H9 (cell line): ENCODE measurements at regions not wholly inside any gene's neighbourhood (a gene's known extent, or its start where the extent isn't known, plus 50 kb on each side); places are given as distances from the start of the nearest gene placed in this dataset.

Experiments
- DNase-seq: peaks from one replicate; pipeline ENCODE4 v3.0.0-alpha.2; 2017
- H2AFZ ChIP-seq: one replicate; pipeline ENCODE4 v1.6.1; 2013; ENCODE audit warnings: mild to moderate bottlenecking, low read length, control low read depth, moderate library complexity
- H2AK5ac ChIP-seq: 2 replicates; pipeline ENCODE4 v1.6.1; 2013; ENCODE audit warnings: low read length, control low read depth, mixed read lengths; ENCODE audit not compliant: insufficient read length
- H2BK120ac ChIP-seq: one replicate; pipeline ENCODE4 v1.6.1; 2013; ENCODE audit warnings: low read depth, mild to moderate bottlenecking, low read length, control low read depth, inconsistent platforms; ENCODE audit not compliant: poor library complexity, severe bottlenecking
- H2BK12ac ChIP-seq: 2 replicates; pipeline ENCODE4 v1.6.1; 2013; ENCODE audit warnings: low read length, control low read depth, mixed read lengths, low read depth; ENCODE audit not compliant: insufficient read length
- H2BK15ac ChIP-seq: 2 replicates; pipeline ENCODE4 v1.6.1; 2013; ENCODE audit warnings: low read depth, low read length, control low read depth
- H2BK20ac ChIP-seq: one replicate; pipeline ENCODE4 v1.6.1; 2013; ENCODE audit warnings: low read depth, mild to moderate bottlenecking, low read length, control low read depth, inconsistent platforms; ENCODE audit not compliant: poor library complexity, severe bottlenecking
- H2BK5ac ChIP-seq: 2 replicates; pipeline ENCODE4 v1.6.1; 2013; ENCODE audit warnings: low read length, control low read depth, mixed read lengths; ENCODE audit not compliant: insufficient read length
- H3K14ac ChIP-seq: 2 replicates; pipeline ENCODE4 v1.6.1; 2013; ENCODE audit warnings: low read length, control low read depth; ENCODE audit not compliant: insufficient read depth
- H3K18ac ChIP-seq: 2 replicates; pipeline ENCODE4 v1.6.1; 2013; ENCODE audit warnings: low read depth, mild to moderate bottlenecking, mixed read lengths, low read length, control low read depth; ENCODE audit not compliant: insufficient read length
- H3K23ac ChIP-seq: 2 replicates; pipeline ENCODE4 v1.6.1; 2013; ENCODE audit warnings: low read length, control low read depth, mixed read lengths, low read depth; ENCODE audit not compliant: insufficient read length
- H3K23me2 ChIP-seq: 2 replicates; pipeline ENCODE4 v1.6.1; 2013; ENCODE audit warnings: low read depth, mild to moderate bottlenecking, mixed read lengths, low read length, control low read depth; ENCODE audit not compliant: insufficient read length, poor library complexity, severe bottlenecking
- H3K27ac ChIP-seq: 2 replicates; pipeline ENCODE4 v1.5.1; 2013; ENCODE audit warnings: low read length, control low read depth, mixed read lengths, low read depth; ENCODE audit not compliant: insufficient read length
- H3K27me3 ChIP-seq: 2 replicates; pipeline ENCODE4 v1.6.1; 2013; ENCODE audit warnings: low read length, control low read depth, inconsistent platforms; ENCODE audit not compliant: insufficient read depth
- H3K4ac ChIP-seq: 2 replicates; pipeline ENCODE4 v1.6.1; 2013; ENCODE audit warnings: low read depth, mild to moderate bottlenecking, control low read depth, inconsistent platforms, low read length, moderate library complexity
- H3K4me1 ChIP-seq: 2 replicates; pipeline ENCODE4 v1.6.1; 2013; ENCODE audit warnings: low read length, control low read depth, inconsistent platforms; ENCODE audit not compliant: insufficient read depth
- H3K4me2 ChIP-seq: 2 replicates; pipeline ENCODE4 v1.6.1; 2013; ENCODE audit warnings: low read length, control low read depth, mixed read lengths; ENCODE audit not compliant: insufficient read length, insufficient read depth
- H3K56ac ChIP-seq: 2 replicates; pipeline ENCODE4 v1.6.1; 2013; ENCODE audit warnings: low read depth, mild to moderate bottlenecking, mixed read lengths, low read length, control low read depth; ENCODE audit not compliant: insufficient read length
- H3K79me1 ChIP-seq: 2 replicates; pipeline ENCODE4 v1.6.1; 2013; ENCODE audit warnings: low read depth, mild to moderate bottlenecking, moderate library complexity, low read length, control low read depth, inconsistent platforms; ENCODE audit not compliant: insufficient read depth, poor library complexity, severe bottlenecking
- H3K79me2 ChIP-seq: 2 replicates; pipeline ENCODE4 v1.6.1; 2013; ENCODE audit warnings: low read length, control low read depth, inconsistent platforms; ENCODE audit not compliant: insufficient read depth
- H3K9ac ChIP-seq: 2 replicates; pipeline ENCODE4 v1.6.1; 2013; ENCODE audit warnings: low read length, control low read depth, mixed read lengths; ENCODE audit not compliant: insufficient read length; ENCODE audit errors: extremely low read depth
- H3K9me3 ChIP-seq: one replicate; pipeline ENCODE4 v1.6.1; 2013; ENCODE audit warnings: low read depth, low read length, inconsistent platforms; ENCODE audit not compliant: control insufficient read depth
- H3T11ph ChIP-seq: one replicate; pipeline ENCODE4 v1.6.1; 2013; ENCODE audit warnings: mild to moderate bottlenecking, low read length, control low read depth, inconsistent platforms
- H4K20me1 ChIP-seq: one replicate; pipeline ENCODE4 v1.6.1; 2013; ENCODE audit not compliant: control insufficient read depth, insufficient read length, insufficient read depth
- H4K5ac ChIP-seq: 2 replicates; pipeline ENCODE4 v1.6.1; 2013; ENCODE audit warnings: low read depth, mild to moderate bottlenecking, mixed read lengths, low read length, control low read depth; ENCODE audit not compliant: insufficient read length
- H4K8ac ChIP-seq: replicated peaks from 2 replicates; pipeline ENCODE4 v1.6.1; 2013; ENCODE audit warnings: low read length, control low read depth, mixed read lengths, low read depth; ENCODE audit not compliant: insufficient read length
- H4K91ac ChIP-seq: 2 replicates; pipeline ENCODE4 v1.6.1; 2013; ENCODE audit warnings: low read depth, mild to moderate bottlenecking, moderate library complexity, mixed read lengths, low read length, control low read depth; ENCODE audit not compliant: insufficient read length
- H3K27ac Mint-ChIP-seq, 3 experiments: 2 replicates in 2 of 3; 3 replicates in 1 of 3; pipeline ENCODE4 v1.8.0; 2020 to 2021; ENCODE audit warnings: mixed read lengths in 3 of 3, mild to moderate bottlenecking in 1 of 3, moderate library complexity in 1 of 3
- H3K27me3 Mint-ChIP-seq: 2 replicates; pipeline ENCODE4 v1.8.0; 2021; ENCODE audit warnings: low read depth, mild to moderate bottlenecking, moderate library complexity, mixed read lengths
- H3K36me3 Mint-ChIP-seq, 3 experiments: 2 replicates in 2 of 3; 3 replicates in 1 of 3; pipeline ENCODE4 v1.8.0; 2020 to 2021; ENCODE audit warnings: low read depth in 3 of 3, mixed read lengths in 3 of 3; ENCODE audit not compliant: insufficient read depth in 1 of 3
- H3K4me1 Mint-ChIP-seq, 2 experiments: 2 replicates each; pipeline ENCODE4 v1.8.0; 2020; ENCODE audit warnings: mixed read lengths in 2 of 2
- H3K4me3 Mint-ChIP-seq, 2 experiments: 2 replicates in 1 of 2; 3 replicates in 1 of 2; pipeline ENCODE4 v1.8.0; 2020 to 2021; ENCODE audit warnings: mild to moderate bottlenecking in 2 of 2, mixed read lengths in 2 of 2, moderate library complexity in 1 of 2
- H3K9me3 Mint-ChIP-seq, 2 experiments: 2 replicates in 1 of 2; 3 replicates in 1 of 2; pipeline ENCODE4 v1.8.0; 2020; ENCODE audit warnings: mild to moderate bottlenecking in 2 of 2, mixed read lengths in 2 of 2, moderate library complexity in 1 of 2
- CTCF ChIP-seq: fragments of 200-600 bp; sonication (generic); conservative IDR thresholded peaks from 3 replicates; pipeline ENCODE4 v1.8.0; 2021; ENCODE audit warnings: antibody characterized with exemption, mild to moderate bottlenecking
- WGBS: extraction: QIAGEN DNeasy Blood & Tissue Kit; methylation state at CpG from one replicate; pipeline ENCODE4 v1.1.7; 2013; ENCODE audit warnings: missing lambda C conversion rate, low lambda C conversion rate, mixed read lengths; ENCODE audit not compliant: insufficient read length; ENCODE audit errors: extremely low coverage; 5-methylcytosine and 5-hydroxymethylcytosine counted together

- Histone ChIP-seq H3K27me3 (no peaks in the 10 kb centered on the region), H3K79me2 (no peaks in the 10 kb centered on the region), H4K91ac (no peak overlapping the region), H3K14ac (no peak overlapping the region), H2BK120ac (no peak overlapping the region), H4K8ac (no peak overlapping the region), H2BK12ac (no peak overlapping the region), H3K23me2 (no peaks in the 10 kb centered on the region), H3K27ac (no peak overlapping the region), H2BK20ac (no peak overlapping the region), H4K5ac (no peak overlapping the region), H2AK5ac (no peak overlapping the region), H4K20me1 (no peaks in the 10 kb centered on the region), H3T11ph (no peak overlapping the region), H3K4me1 (no peaks in the 10 kb centered on the region), H3K23ac (no peak overlapping the region), H3K9ac (no peak overlapping the region), H2BK5ac (no peak overlapping the region), H2AFZ (no peak overlapping the region), H3K79me1 (no peaks in the 10 kb centered on the region), H3K18ac (no peak overlapping the region), H3K9me3 (no peaks in the 10 kb centered on the region), H3K4me2 (no peak overlapping the region), H3K56ac (no peak overlapping the region), H3K4ac (no peak overlapping the region), H2BK15ac (no peak overlapping the region)
- TF ChIP-seq CTCF = no peak
- no peaks in the 10 kb centered on the region for H3K36me3 Mint-ChIP-seq
- no peaks in the 10 kb centered on the region for H3K27me3 Mint-ChIP-seq
- no peaks in the 10 kb centered on the region; a peak in 1 of 5 replicates for H3K9me3 Mint-ChIP-seq
- no peak for DNase-seq
- 0 out of 4 replicates have a peak, but pooled peaks cover 0 to 3% of the 10 kb centered on the region in 2 experiments for H3K4me1 Mint-ChIP-seq
- no peak overlapping the region for H3K27ac Mint-ChIP-seq
- H3K4me3 Mint-ChIP-seq = no peak overlapping the region
- WGBS = no CpG with 5 or more reads among the region's 3 CpGs
Observed at GRCh38 chr11:29002816-29003215, 894.6 kb downstream of the METTL15 start.
